DND-41 (cell line): ENCODE measurements at regions not wholly inside any gene's neighbourhood (a gene's known extent, or its start where the extent isn't known, plus 50 kb on each side); places are given as distances from the start of the nearest gene placed in this dataset.
"Not testable (repeated sequence)": the region's sequence is repeated elsewhere in the genome, so short reads cannot be mapped to it uniquely, and the experiment has no call there.

Experiments
- ATAC-seq: fragments of 200-7000 bp; cut with Tn5 transposase; 3 replicates; pipeline ENCODE4 v1.9.1; 2021; ENCODE audit warnings: low read depth; ENCODE audit not compliant: insufficient read depth
- DNase-seq: peaks from one replicate; pipeline ENCODE4 v3.0.0-alpha.2; 2020
- H2AFZ ChIP-seq: 2 replicates; pipeline ENCODE4 v1.6.0; 2012; ENCODE audit warnings: low read depth, low read length
- H3K27ac ChIP-seq: 2 replicates; pipeline ENCODE4 v1.5.1; 2012; ENCODE audit warnings: low read length, inconsistent platforms
- H3K27me3 ChIP-seq: fragments of 200-600 bp; sonication (generic); 2 replicates; pipeline ENCODE4 v1.6.0; 2012; ENCODE audit warnings: low read length, mild to moderate bottlenecking, inconsistent platforms; ENCODE audit not compliant: insufficient read depth, poor library complexity
- H3K36me3 ChIP-seq: 2 replicates; pipeline ENCODE4 v1.5.1; 2012; ENCODE audit warnings: low read length, inconsistent platforms; ENCODE audit not compliant: insufficient read depth
- H3K4me1 ChIP-seq: 2 replicates; pipeline ENCODE4 v1.5.1; 2012; ENCODE audit warnings: mild to moderate bottlenecking, low read length; ENCODE audit not compliant: insufficient read depth
- H3K4me2 ChIP-seq: 2 replicates; pipeline ENCODE4 v1.6.0; 2012; ENCODE audit warnings: mild to moderate bottlenecking, moderate library complexity, low read length, inconsistent platforms; ENCODE audit not compliant: insufficient read depth
- H3K4me3 ChIP-seq, 2 experiments: fragments of 200-600 bp in 1 of 2; shearing (Covaris generic) in 1 of 2; 2 replicates each; pipeline ENCODE4 v1.5.1; 2012 to 2016; ENCODE audit warnings: inconsistent platforms in 2 of 2, low read length in 2 of 2, mild to moderate bottlenecking in 2 of 2, low read depth in 1 of 2, moderate library complexity in 1 of 2
- H3K79me2 ChIP-seq: 2 replicates; pipeline ENCODE4 v1.6.0; 2012; ENCODE audit warnings: low read length, inconsistent platforms; ENCODE audit not compliant: insufficient read depth
- H3K9ac ChIP-seq: 2 replicates; pipeline ENCODE4 v1.6.0; 2012; ENCODE audit warnings: low read depth, mild to moderate bottlenecking, inconsistent platforms, low read length, moderate library complexity
- H3K9me3 ChIP-seq: 2 replicates; pipeline ENCODE4 v1.5.1; 2012; ENCODE audit warnings: low read length, moderate library complexity, mild to moderate bottlenecking, inconsistent platforms; ENCODE audit not compliant: insufficient read depth, severe bottlenecking
- H4K20me1 ChIP-seq: 2 replicates; pipeline ENCODE4 v1.6.0; 2012; ENCODE audit warnings: low read length; ENCODE audit not compliant: insufficient read depth
- EZH2 ChIP-seq: IDR thresholded peaks from 3 replicates; pipeline ENCODE4 v1.6.1; 2012; ENCODE audit warnings: borderline replicate concordance, low read depth, mild to moderate bottlenecking, moderate library complexity, low read length, inconsistent platforms; ENCODE audit not compliant: severe bottlenecking
- TF ChIP-seq, protein P1 (sequence below): IDR thresholded peaks from 2 replicates; pipeline ENCODE4 v1.5.1; 2012; ENCODE audit warnings: borderline replicate concordance, low read length, moderate library complexity, mild to moderate bottlenecking; ENCODE audit not compliant: poor library complexity, severe bottlenecking; ENCODE audit errors: extremely low read depth

DNA sequence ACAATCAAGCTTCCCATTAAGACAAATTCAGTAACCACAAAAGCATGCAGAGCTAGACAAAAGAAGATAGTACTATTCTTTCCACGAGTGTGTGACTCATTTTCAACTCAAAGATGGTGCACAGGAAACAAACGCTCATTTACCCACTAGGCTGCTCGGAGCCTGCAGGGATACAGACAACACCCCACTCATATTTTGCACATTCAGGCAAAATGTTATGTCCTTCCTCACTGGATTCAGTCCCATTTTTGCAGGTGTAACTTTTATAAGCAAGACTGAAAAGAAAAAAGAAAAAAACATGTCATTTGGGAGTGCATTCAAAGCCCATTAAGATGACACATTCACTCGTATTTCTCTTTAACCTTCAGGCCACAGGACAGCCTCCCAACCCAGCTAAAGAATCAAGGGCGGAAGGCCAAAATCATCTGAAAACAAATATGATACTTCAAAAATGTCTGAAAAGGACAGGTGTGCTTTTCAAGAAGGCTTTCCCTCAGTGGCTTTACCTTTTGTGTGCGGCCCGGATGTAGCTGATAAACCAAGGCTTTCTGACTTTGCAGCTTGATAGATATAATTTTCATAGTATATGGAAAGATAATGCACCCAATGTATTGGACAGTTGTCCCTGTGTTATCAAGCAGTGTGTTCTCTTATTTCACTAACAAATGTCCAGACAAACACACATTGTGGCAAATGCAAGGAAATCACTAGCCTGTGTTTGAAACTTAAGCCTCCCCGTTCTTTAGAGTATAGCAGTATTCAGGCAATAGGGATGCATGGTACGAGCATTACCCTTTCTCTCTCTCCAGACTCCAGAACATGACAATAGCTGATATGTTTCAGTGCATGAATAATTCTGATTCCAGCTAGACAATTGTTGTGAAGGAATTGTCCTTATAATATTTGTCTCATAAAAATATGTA, 147.8 kb upstream of the KRR1 start:
- peaks cover 3% of the 10 kb centered on the region for H3K4me1 ChIP-seq
- peak; percentile 73 for ATAC-seq
- no peaks in the 10 kb centered on the region for H3K79me2 ChIP-seq
- H3K4me2 ChIP-seq: no peak overlapping the region
- TF ChIP-seq EZH2: no peak
- TF ChIP-seq, protein P1, sequence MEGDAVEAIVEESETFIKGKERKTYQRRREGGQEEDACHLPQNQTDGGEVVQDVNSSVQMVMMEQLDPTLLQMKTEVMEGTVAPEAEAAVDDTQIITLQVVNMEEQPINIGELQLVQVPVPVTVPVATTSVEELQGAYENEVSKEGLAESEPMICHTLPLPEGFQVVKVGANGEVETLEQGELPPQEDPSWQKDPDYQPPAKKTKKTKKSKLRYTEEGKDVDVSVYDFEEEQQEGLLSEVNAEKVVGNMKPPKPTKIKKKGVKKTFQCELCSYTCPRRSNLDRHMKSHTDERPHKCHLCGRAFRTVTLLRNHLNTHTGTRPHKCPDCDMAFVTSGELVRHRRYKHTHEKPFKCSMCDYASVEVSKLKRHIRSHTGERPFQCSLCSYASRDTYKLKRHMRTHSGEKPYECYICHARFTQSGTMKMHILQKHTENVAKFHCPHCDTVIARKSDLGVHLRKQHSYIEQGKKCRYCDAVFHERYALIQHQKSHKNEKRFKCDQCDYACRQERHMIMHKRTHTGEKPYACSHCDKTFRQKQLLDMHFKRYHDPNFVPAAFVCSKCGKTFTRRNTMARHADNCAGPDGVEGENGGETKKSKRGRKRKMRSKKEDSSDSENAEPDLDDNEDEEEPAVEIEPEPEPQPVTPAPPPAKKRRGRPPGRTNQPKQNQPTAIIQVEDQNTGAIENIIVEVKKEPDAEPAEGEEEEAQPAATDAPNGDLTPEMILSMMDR: no peak
- no peaks in the 10 kb centered on the region for H4K20me1 ChIP-seq
- H3K9ac ChIP-seq: no peak overlapping the region
- no peaks in the 10 kb centered on the region for H3K9me3 ChIP-seq
- H3K36me3 ChIP-seq: no peaks in the 10 kb centered on the region
- no peaks in the 10 kb centered on the region for H3K27me3 ChIP-seq
- H3K4me3 ChIP-seq: no peak overlapping the region
- 0 out of 2 replicates have a peak overlapping the region, but pooled peaks have one; percentile 27 for H2AFZ ChIP-seq
- H3K27ac ChIP-seq: no peak overlapping the region
- DNase-seq: no peak

DNA sequence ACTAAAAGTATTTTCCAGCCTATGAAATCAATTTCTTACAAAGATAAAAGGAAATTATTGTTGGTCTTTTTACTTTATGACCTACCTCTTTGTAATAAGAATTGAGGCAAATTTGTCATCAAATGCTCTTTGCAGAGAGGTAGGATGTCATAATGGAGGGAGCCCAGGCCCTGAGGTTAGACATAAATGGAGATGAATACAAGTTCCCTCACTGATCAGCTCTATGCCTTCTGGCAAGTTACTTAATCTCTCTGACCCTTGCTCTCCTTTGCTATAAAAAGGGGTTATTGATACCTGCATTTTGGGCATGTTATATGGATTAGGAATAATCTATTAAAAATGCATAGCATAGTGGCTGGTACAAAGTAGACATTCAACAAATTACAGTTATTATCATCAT, 146.9 kb upstream of the KRR1 start:
- Histone ChIP-seq H3K79me2 (no peaks in the 10 kb centered on the region), H3K27ac (no peak overlapping the region), H3K4me1 (peaks cover 3% of the 10 kb centered on the region), H3K9me3 (no peaks in the 10 kb centered on the region), H3K27me3 (no peaks in the 10 kb centered on the region), H2AFZ (no peak overlapping the region), H4K20me1 (no peaks in the 10 kb centered on the region), H3K4me3 (no peak overlapping the region), H3K36me3 (no peaks in the 10 kb centered on the region), H3K9ac (no peak overlapping the region), H3K4me2 (no peak overlapping the region)
- DNase-seq (no peak), ATAC-seq (no peak)
- TF ChIP-seq, protein P1: no peak
- no peak for TF ChIP-seq EZH2

DNA sequence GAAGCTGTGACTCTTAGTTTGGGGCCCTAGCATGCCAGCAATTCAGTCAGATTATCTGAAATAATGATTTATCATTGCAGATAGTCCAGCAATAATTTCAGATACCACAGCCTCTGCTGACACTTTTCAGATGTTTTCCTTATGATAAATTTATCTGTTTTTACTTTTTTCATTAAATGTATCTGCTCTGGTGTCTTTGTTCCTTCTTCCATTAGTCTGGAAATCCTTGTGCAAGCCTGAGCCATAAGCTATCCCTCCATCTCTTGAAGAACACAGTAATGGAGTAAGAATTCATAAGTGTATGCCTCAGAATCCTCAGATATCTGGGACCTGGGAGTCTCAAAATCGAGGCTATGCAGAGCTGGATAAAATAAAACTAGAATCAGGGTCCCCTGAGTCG, 146.4 kb upstream of the KRR1 start:
- peaks cover 3% of the 10 kb centered on the region for H3K4me1 ChIP-seq
- H2AFZ ChIP-seq: no peak overlapping the region
- TF ChIP-seq, protein P1: no peak
- no peak for TF ChIP-seq EZH2
- H4K20me1 ChIP-seq: no peaks in the 10 kb centered on the region
- ATAC-seq: no peak
- no peaks in the 10 kb centered on the region for H3K27me3 ChIP-seq
- H3K9me3 ChIP-seq: no peaks in the 10 kb centered on the region
- H3K27ac ChIP-seq: no peak overlapping the region
- H3K9ac ChIP-seq: no peak overlapping the region
- H3K4me3 ChIP-seq: no peak overlapping the region
- no peaks in the 10 kb centered on the region for H3K79me2 ChIP-seq
- H3K36me3 ChIP-seq: no peaks in the 10 kb centered on the region
- H3K4me2 ChIP-seq: no peak overlapping the region
- no peak for DNase-seq

DNA sequence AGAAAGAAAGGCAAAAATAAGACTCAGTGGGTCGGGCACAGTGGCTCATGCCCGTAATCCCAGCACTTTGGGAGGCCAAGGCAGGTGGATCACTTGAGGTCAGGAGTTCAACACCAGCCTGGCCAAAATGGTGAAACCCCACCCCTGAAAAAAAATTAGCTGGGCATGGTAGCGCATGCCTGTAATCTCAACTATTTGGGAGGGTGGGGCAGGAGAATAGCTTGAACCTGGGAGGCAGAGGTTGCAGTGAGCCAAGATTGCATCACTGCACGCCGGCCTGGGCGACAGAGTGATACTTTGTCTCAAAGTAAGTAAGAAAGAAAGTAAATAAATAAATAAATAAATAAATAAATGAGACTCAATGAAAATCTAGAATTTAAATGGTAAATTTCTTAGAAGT, 145.9 kb upstream of the KRR1 start:
- not testable (repeated sequence) for H3K9ac ChIP-seq, H3K27ac ChIP-seq, H3K4me2 ChIP-seq, H3K36me3 ChIP-seq, H2AFZ ChIP-seq, H3K4me3 ChIP-seq, H3K79me2 ChIP-seq, DNase-seq, H3K9me3 ChIP-seq, H4K20me1 ChIP-seq, H3K27me3 ChIP-seq, ATAC-seq, H3K4me1 ChIP-seq
